Cardiac fibroblast (primary cell): ENCODE measurements at regions not wholly inside any gene's neighbourhood (a gene's known extent, or its start where the extent isn't known, plus 50 kb on each side); places are given as distances from the start of the nearest gene placed in this dataset.

Experiments
- DNase-seq, 2 donors: peaks; one replicate each; pipeline versions ENCODE4 v3.0.0 to v3.0.0-alpha.2; 2010; ENCODE audit warnings: low read depth in 2 of 2
- H3K4me3 ChIP-seq, 2 donors: replicated peaks in 1 of 2; 1 replicate in 1 of 2; 2 replicates in 1 of 2; pipeline ENCODE4 v1.5.1; 2011; ENCODE audit warnings: low read depth in 2 of 2, low read length in 2 of 2, mild to moderate bottlenecking in 2 of 2, moderate library complexity in 1 of 2
- CTCF ChIP-seq: IDR thresholded peaks from one replicate; pipeline ENCODE4 v1.5.1; 2011; ENCODE audit warnings: low read depth, mild to moderate bottlenecking, low read length, inconsistent platforms

- no peak for TF ChIP-seq CTCF
- H3K4me3 ChIP-seq, result no peak overlapping the region
- DNase-seq, result no peak
Measured at GRCh38 chr22:34303656-34304055, 383.4 kb upstream of the LARGE1 start.

DNA sequence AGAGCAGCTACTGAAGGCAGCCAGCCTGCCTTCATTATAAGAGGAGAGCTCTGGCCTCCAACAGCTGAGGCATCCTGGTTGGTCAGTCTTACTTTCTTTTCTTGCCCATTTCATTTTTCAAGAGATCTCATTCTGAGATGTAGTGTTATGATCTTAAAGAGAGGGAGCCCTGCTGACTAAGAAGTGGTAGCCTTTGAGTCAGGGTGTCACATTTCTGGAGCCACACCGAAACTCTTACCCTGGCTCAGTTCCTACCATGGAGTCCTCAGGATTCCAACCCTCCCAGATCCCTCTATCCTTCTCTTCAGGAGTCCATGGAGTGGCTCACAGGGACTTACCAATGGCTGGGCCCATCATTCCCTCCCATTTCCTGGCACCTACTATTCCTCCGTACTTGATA lies 386.1 kb upstream of the LARGE1 start:
- TF ChIP-seq CTCF, result no peak
- no peak overlapping the region for H3K4me3 ChIP-seq
- no peak for DNase-seq

DNA sequence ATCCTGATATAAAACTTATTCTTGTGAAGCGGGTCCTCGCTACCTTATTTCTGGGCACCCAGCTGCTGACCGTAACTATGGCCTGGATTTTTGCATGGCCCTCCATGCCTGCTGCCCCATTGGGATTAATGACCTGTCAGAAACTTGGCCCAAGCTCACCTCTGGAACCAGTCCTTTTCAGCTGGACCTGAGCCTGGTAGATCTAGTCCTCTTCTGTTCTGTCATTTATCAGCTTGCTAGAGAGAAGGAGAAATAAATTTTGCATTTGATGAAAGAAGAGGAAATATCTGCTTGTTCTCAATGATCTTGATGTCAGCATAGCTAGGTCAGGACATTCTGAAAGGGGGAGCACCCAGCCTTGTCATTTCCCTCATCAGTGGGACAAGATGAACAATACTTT lies 387.8 kb upstream of the LARGE1 start:
- no peak for DNase-seq
- no peak overlapping the region for H3K4me3 ChIP-seq
- no peak for TF ChIP-seq CTCF

DNA sequence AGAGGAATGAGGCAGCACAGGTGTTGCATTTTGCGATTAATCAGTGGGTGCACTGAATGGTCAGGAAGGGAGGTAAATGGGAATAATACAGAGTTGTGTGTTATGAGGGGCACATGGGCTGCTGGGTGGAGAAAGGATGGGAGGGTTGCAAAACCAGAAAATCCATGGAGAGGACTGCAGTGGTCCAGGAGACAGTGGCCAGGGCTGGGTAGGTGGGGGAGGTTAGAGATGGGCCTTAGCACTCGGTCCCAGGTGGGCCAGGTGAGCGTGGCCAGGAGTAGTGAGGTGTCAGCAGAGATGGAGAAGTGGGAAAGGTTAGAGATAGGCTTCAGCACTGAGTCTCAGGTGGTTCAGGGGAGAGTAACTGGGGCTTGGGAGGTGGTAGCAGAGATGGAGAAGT lies 399.1 kb upstream of the LARGE1 start:
- no peak for TF ChIP-seq CTCF
- no peak for DNase-seq
- H3K4me3 ChIP-seq, result no peak overlapping the region

DNA sequence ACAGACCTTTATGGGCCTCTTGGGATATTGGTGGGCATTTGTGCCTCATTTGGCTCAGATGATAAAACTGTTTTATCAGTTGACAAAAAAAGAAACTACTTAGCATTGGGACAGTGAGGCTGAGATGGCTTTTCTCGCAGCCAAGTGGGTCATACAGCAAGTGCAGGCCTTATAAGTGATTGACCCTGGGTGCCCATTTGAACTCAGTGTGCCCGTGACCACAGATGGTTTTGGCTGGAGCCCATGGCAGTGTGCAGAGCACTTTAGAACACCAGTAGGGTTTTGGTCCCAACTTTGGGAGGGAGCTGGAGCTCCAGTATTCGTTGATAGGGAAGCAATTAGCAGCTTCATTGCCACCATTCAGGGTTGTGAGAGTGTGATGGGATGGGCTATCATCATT lies 404.5 kb upstream of the LARGE1 start:
- TF ChIP-seq CTCF, result no peak
- DNase-seq, result no peak
- H3K4me3 ChIP-seq, result no peak overlapping the region

- H3K4me3 ChIP-seq, result no peak overlapping the region
- TF ChIP-seq CTCF, result no peak
- no peak for DNase-seq
Measured at GRCh38 chr22:34326901-34327300, 406.6 kb upstream of the LARGE1 start.

- H3K4me3 ChIP-seq, result no peak overlapping the region
- TF ChIP-seq CTCF, result no peak
- no peak for DNase-seq
Measured at GRCh38 chr22:34330432-34330831, 410.2 kb upstream of the LARGE1 start.
